ENCODE measurements at regions not wholly inside any gene's neighbourhood (a gene's known extent, or its start where the extent isn't known, plus 50 kb on each side); places are given as distances from the start of the nearest gene placed in this dataset.

DNA sequence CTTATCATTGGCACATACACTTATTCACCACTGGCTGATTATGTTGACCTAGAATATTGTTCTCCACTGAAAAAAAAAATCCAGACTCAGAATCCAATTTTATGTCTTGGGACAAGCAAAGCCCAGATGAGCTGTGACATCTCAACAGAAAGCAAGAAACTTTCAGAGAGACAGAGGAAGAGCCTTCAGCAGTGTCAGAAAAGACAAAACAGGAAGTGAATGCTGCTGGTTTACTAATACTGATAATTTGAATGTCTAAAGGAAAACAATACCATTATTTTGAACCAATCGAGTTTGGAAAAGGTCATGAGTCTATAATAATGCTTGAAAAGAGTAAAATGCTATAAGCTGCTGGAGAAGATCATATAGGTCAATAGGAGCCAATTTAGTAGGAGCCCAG, 179.8 kb upstream of the RIMS1 start:
- no peak overlapping the region for H3K4me3 ChIP-seq (ENCODE audit: low read length)
- DNase-seq (ENCODE audit: low read depth): no peak
- TF ChIP-seq, protein P1, sequence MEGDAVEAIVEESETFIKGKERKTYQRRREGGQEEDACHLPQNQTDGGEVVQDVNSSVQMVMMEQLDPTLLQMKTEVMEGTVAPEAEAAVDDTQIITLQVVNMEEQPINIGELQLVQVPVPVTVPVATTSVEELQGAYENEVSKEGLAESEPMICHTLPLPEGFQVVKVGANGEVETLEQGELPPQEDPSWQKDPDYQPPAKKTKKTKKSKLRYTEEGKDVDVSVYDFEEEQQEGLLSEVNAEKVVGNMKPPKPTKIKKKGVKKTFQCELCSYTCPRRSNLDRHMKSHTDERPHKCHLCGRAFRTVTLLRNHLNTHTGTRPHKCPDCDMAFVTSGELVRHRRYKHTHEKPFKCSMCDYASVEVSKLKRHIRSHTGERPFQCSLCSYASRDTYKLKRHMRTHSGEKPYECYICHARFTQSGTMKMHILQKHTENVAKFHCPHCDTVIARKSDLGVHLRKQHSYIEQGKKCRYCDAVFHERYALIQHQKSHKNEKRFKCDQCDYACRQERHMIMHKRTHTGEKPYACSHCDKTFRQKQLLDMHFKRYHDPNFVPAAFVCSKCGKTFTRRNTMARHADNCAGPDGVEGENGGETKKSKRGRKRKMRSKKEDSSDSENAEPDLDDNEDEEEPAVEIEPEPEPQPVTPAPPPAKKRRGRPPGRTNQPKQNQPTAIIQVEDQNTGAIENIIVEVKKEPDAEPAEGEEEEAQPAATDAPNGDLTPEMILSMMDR (conservative IDR thresholded peaks at IDR 0.05; ENCODE audit: low read depth, low read length): no peak

DNA sequence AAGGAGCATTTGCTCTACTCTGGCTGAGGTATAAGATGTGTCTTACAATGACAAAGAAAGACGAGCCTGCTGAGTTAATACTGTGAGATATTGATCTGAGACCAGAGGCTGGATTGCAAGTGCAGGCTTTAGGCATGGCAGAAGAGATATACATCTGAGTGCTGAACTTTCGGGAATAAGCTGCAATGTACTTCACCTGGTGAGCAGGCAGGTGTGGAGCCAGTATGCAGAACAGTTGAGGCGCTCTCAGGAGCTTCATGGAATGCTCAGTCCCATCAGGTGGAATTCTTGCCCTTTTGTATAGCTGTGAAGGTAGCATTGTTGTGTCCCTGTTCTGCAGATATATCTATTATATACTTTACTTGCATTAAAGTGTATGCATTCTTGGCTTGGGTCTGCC, 179.3 kb upstream of the RIMS1 start:
- no peak overlapping the region for H3K4me3 ChIP-seq (ENCODE audit: low read length)
- TF ChIP-seq, protein P1 (conservative IDR thresholded peaks at IDR 0.05; ENCODE audit: low read depth, low read length): no peak
- DNase-seq (ENCODE audit: low read depth): no peak

DNA sequence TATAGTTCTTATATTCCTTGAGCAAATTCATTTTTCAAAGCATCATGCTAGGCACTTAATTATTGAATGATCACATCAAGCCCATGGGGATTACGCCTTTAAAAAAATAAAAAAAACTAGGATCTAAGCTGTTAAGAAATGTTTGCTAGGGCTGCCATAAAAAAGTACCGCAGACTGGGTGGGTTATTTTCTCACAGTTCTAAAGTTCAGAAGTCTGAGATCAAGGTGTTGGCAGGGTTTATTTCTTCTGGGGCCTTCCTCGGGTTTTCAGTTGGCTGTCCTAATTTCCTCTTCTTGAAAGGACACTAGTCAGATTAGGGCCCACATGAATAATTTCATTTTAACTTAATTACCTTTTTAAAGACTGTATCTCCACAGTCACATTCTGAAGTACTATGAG, 165.6 kb upstream of the RIMS1 start:
- TF ChIP-seq, protein P1 (conservative IDR thresholded peaks at IDR 0.05; ENCODE audit: low read depth, low read length): no peak
- no peak overlapping the region for H3K4me3 ChIP-seq (ENCODE audit: low read length)
- DNase-seq (ENCODE audit: low read depth): no peak

DNA sequence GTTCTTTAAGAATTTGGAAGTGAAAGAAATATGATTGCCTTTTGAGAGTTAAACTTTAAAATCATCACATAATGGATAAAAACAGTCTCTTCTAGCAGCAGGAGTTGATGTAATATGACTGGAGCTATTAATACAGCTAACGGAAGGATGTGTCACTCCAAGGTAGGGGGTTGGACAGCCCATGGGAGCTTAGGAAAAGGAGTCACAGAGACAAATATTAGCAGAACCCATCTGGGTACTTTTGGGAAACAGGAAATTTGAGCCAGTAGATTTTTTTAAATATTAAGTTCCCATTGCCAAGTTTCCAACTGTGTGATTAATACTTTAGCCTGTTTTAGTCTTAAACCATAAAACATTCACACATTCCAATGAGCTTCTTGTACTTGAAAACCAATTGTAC, 164.7 kb upstream of the RIMS1 start:
- no peak for DNase-seq (ENCODE audit: low read depth)
- TF ChIP-seq, protein P1 (conservative IDR thresholded peaks at IDR 0.05; ENCODE audit: low read depth, low read length): no peak
- H3K4me3 ChIP-seq (ENCODE audit: low read length): no peak overlapping the region

DNA sequence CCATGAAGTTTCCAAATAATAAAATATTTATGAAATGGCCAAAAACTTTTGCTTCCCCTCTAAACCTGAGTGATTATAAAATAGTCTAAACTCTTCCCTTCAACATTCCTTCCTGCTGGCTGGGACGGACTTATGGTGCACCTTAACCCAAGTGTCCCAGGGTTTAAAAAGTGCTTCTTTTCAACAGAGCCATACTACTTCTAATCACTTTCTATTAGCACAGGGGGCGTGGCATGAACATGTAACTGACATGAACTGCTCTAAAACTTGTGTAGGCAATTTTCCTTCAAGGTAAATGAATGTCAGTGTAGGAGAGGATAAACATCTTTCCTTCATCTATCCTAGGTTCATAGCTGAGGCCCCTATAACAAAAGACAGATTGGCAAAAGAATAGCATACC, 163.6 kb upstream of the RIMS1 start:
- TF ChIP-seq, protein P1 (conservative IDR thresholded peaks at IDR 0.05; ENCODE audit: low read depth, low read length): no peak
- H3K4me3 ChIP-seq (ENCODE audit: low read length): no peak overlapping the region
- DNase-seq (ENCODE audit: low read depth): no peak

DNA sequence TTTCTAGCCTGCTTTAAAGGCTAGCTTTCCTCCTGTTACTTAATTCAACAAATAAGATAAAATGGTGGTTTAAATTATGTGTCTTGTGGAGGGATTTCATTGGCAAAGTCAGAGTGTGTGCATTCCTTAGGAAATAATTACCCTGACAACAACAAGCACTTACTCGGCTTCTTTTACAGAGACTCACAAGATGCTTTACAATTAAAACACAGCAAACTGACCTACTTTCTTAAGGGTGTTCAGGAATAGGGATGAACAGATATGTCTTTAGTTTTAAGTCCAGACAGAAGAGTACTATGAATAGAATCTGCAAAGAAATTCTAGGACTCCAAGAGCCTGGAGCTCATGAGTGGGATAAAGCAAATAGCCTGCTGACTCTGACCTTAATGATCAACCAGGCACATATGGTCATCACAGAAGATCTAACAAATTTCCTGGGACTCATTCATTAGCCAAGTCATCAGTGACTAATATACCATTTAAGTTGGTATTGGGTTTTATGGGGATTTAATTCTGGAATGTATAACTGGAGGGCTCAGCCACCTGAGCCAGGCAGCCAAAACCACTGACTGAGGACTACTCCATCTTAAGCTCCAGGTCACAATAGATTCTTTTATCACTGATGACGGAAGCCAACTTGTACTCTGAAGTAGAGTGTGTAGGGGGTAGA, 161.8 kb upstream of the RIMS1 start:
- TF ChIP-seq, protein P1 (conservative IDR thresholded peaks at IDR 0.05; ENCODE audit: low read depth, low read length): no peak
- no peak overlapping the region for H3K4me3 ChIP-seq (ENCODE audit: low read length)
- peak; percentile 25 for DNase-seq (ENCODE audit: low read depth)

DNA sequence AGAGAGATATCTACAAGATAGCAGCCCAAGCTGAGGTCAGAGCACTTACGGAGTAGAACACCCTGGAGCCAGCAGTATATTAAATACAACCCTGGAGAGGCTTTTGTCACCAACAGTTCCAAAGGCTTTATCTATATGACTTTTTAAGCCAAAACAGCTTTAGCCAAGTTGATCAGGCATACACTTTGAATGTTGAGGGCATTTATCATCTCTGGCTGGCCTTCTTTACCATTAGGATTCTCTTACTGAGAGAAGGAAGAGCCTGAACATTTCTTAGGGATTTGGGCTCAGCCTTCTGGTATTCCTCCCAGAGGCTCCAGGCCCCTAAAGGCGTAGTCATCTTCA, 161.3 kb upstream of the RIMS1 start:
- H3K4me3 ChIP-seq (ENCODE audit: low read length): no peak overlapping the region
- TF ChIP-seq, protein P1 (conservative IDR thresholded peaks at IDR 0.05; ENCODE audit: low read depth, low read length): no peak

More for the DNA sequence above, 161.3 kb upstream of the RIMS1 start:
- no peak for DNase-seq (ENCODE audit: low read depth)

All from retinal pigment epithelial cell (primary cell).